K562 (cell line): ENCODE measurements at regions not wholly inside any gene's neighbourhood (a gene's known extent, or its start where the extent isn't known, plus 50 kb on each side); places are given as distances from the start of the nearest gene placed in this dataset.
"Not testable (repeated sequence)": the region's sequence is repeated elsewhere in the genome, so short reads cannot be mapped to it uniquely, and the experiment has no call there.

Source experiments
- KDM2B ChIP-seq: fragments of 250-450 bp; sonication (Bioruptor Pico); IDR thresholded peaks from 2 replicates; pipeline ENCODE4 v1.8.0; 2021; ENCODE audit warnings: mild to moderate bottlenecking, moderate library complexity
- RAD21 ChIP-seq, 2 experiments: fragments of 250-450 bp in 1 of 2; fragments of 450-650 bp in 1 of 2; sonication (Bioruptor Pico) in 1 of 2; formaldehyde crosslinking in 1 of 2; IDR thresholded peaks in 1 of 2; conservative IDR thresholded peaks in 1 of 2; 2 replicates each; pipeline versions ENCODE4 v1.4.0 to v1.8.0; 2020 to 2022; ENCODE audit warnings: mild to moderate bottlenecking in 2 of 2, moderate library complexity in 1 of 2
- YY1 ChIP-seq, 3 experiments: IDR thresholded peaks; 2 replicates each; pipeline ENCODE4 v1.6.1; 2011; ENCODE audit warnings: low read length in 2 of 3, mild to moderate bottlenecking in 2 of 3, moderate library complexity in 2 of 3, borderline replicate concordance in 1 of 3, control low read depth in 1 of 3, low read depth in 1 of 3; ENCODE audit not compliant: insufficient read depth in 3 of 3, insufficient replicate concordance in 2 of 3, control insufficient read depth in 1 of 3, insufficient read length in 1 of 3; ENCODE audit errors: extremely low read depth in 1 of 3
- TF ChIP-seq, protein P1 (sequence below): sonication (generic); formaldehyde crosslinking; IDR thresholded peaks from 2 replicates; pipeline ENCODE4 v1.8.0; 2022; ENCODE audit warnings: missing genetic modification reagents, mild to moderate bottlenecking, borderline replicate concordance
- TF ChIP-seq, protein P2 (sequence below), 3 experiments: IDR thresholded peaks in 2 of 3; conservative IDR thresholded peaks in 1 of 3; 2 replicates each; pipeline ENCODE4 v1.5.1; 2011 to 2012; ENCODE audit warnings: low read length in 3 of 3, mild to moderate bottlenecking in 3 of 3, control low read depth in 2 of 3, improper control_type of control experiment in 1 of 3, inconsistent platforms in 1 of 3, low read depth in 1 of 3, mixed read lengths in 1 of 3, moderate library complexity in 1 of 3; ENCODE audit not compliant: insufficient read depth in 2 of 3
- TF ChIP-seq, protein P3 (sequence below): fragments of 250-450 bp; sonication (Bioruptor Pico); IDR thresholded peaks from 2 replicates; pipeline ENCODE4 v1.4.0; 2020; ENCODE audit warnings: mild to moderate bottlenecking

DNA sequence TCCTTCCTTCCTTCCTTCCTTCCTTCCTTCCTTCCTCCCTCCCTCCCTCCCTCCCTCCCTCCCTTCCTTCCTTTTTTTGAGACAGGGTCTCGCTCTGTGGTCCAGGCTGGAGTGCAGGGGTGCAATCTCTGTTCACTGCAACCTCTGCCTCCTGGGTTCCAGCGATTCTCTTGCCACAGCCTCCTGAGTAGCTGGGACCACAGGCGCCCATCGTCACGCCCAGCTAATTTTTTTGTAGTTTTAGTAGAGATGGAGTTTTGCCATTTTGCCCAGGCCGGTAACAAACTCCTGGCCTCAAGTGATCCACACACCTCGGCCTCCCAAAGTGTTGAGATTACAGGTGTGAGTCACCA is 50.9 kb downstream of the SMIM38 start:
- TF ChIP-seq, protein P1, sequence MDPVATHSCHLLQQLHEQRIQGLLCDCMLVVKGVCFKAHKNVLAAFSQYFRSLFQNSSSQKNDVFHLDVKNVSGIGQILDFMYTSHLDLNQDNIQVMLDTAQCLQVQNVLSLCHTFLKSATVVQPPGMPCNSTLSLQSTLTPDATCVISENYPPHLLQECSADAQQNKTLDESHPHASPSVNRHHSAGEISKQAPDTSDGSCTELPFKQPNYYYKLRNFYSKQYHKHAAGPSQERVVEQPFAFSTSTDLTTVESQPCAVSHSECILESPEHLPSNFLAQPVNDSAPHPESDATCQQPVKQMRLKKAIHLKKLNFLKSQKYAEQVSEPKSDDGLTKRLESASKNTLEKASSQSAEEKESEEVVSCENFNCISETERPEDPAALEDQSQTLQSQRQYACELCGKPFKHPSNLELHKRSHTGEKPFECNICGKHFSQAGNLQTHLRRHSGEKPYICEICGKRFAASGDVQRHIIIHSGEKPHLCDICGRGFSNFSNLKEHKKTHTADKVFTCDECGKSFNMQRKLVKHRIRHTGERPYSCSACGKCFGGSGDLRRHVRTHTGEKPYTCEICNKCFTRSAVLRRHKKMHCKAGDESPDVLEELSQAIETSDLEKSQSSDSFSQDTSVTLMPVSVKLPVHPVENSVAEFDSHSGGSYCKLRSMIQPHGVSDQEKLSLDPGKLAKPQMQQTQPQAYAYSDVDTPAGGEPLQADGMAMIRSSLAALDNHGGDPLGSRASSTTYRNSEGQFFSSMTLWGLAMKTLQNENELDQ: not testable (repeated sequence)
- not testable (repeated sequence) for TF ChIP-seq KDM2B; YY1 (IDR thresholded peaks at IDR 0.05; ENCODE audit: borderline replicate concordance in 1 of 3, control insufficient read depth in 1 of 3, extremely low read depth in 1 of 3, insufficient read depth in 3 of 3, insufficient read length in 1 of 3, insufficient replicate concordance in 2 of 3, low read depth in 1 of 3, low read length in 2 of 3); RAD21 (CRISPR knock-in tag; conservative IDR thresholded peaks at IDR 0.05 in 1 of 2, IDR thresholded peaks at IDR 0.05 in 1 of 2)
- TF ChIP-seq, protein P2, sequence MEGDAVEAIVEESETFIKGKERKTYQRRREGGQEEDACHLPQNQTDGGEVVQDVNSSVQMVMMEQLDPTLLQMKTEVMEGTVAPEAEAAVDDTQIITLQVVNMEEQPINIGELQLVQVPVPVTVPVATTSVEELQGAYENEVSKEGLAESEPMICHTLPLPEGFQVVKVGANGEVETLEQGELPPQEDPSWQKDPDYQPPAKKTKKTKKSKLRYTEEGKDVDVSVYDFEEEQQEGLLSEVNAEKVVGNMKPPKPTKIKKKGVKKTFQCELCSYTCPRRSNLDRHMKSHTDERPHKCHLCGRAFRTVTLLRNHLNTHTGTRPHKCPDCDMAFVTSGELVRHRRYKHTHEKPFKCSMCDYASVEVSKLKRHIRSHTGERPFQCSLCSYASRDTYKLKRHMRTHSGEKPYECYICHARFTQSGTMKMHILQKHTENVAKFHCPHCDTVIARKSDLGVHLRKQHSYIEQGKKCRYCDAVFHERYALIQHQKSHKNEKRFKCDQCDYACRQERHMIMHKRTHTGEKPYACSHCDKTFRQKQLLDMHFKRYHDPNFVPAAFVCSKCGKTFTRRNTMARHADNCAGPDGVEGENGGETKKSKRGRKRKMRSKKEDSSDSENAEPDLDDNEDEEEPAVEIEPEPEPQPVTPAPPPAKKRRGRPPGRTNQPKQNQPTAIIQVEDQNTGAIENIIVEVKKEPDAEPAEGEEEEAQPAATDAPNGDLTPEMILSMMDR (IDR thresholded peaks at IDR 0.05 in 2 of 3, conservative IDR thresholded peaks at IDR 0.05 in 1 of 3; ENCODE audit: insufficient read depth in 2 of 3, low read depth in 1 of 3, low read length in 3 of 3): not testable (repeated sequence)
- TF ChIP-seq, protein P3, sequence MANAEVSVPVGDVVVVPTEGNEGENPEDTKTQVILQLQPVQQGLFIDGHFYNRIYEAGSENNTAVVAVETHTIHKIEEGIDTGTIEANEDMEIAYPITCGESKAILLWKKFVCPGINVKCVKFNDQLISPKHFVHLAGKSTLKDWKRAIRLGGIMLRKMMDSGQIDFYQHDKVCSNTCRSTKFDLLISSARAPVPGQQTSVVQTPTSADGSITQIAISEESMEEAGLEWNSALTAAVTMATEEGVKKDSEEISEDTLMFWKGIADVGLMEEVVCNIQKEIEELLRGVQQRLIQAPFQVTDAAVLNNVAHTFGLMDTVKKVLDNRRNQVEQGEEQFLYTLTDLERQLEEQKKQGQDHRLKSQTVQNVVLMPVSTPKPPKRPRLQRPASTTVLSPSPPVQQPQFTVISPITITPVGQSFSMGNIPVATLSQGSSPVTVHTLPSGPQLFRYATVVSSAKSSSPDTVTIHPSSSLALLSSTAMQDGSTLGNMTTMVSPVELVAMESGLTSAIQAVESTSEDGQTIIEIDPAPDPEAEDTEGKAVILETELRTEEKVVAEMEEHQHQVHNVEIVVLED (CRISPR knock-in tag): not testable (repeated sequence)
